Upper lobe of left lung (tissue), 4 donors: ENCODE measurements at regions not wholly inside any gene's neighbourhood (a gene's known extent, or its start where the extent isn't known, plus 50 kb on each side); places are given as distances from the start of the nearest gene placed in this dataset.

ENCODE experiments used
- CTCF ChIP-seq, 6 experiments: fragments of 450-650 bp in 4 of 6; fragments of 200-600 bp in 2 of 6; sonication (generic) in 2 of 6; IDR thresholded peaks; one replicate each; pipeline ENCODE4 v1.5.1; 2016 to 2019; ENCODE audit warnings: antibody characterized with exemption in 6 of 6
- EP300 ChIP-seq, 4 donors: sonication (generic); formaldehyde crosslinking; IDR thresholded peaks; one replicate each; pipeline ENCODE4 v1.5.1; 2017; ENCODE audit warnings: antibody characterized with exemption in 4 of 4, control low read depth in 2 of 4
- POLR2AphosphoS5 ChIP-seq, 2 donors: sonication (generic); formaldehyde crosslinking; IDR thresholded peaks; one replicate each; pipeline ENCODE4 v1.5.1; 2017; ENCODE audit warnings: antibody characterized with exemption in 2 of 2

- TF ChIP-seq EP300 (IDR thresholded peaks at IDR 0.05): no peak
- TF ChIP-seq CTCF (IDR thresholded peaks at IDR 0.05): no peak
- TF ChIP-seq POLR2AphosphoS5 (IDR thresholded peaks at IDR 0.05): no peak
Measured at GRCh38 chr18:47628240-47628781, 302.1 kb downstream of the SMAD2 start.
